ENCODE measurements at regions not wholly inside any gene's neighbourhood (a gene's known extent, or its start where the extent isn't known, plus 50 kb on each side); places are given as distances from the start of the nearest gene placed in this dataset.

DNA sequence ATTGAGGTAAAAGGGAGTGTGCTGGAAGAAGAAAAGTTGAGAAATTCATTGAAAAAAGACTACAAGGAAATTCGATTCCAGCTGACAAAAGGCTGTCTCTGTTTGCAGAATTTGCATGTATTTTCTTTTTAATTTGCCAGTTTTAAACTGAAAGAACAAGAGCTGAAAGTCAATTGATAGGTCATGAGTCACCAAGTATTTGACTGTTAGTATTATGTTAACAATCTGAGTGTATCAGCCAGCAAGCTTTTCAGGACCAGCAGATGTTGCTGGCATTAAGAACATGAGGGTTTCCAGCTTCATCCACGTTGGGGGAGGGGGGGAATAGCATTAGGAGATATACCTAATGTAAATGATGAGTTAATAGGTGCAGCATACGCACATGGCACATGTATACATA, 726.7 kb downstream of the METTL15 start:
- Histone ChIP-seq H3K36me3 (ENCODE audit: control insufficient read depth in 5 of 5, insufficient read depth in 5 of 5, low read length in 5 of 5) (no peaks in the 10 kb centered on the region), H3K4me1 (ENCODE audit: control insufficient read depth in 5 of 5, insufficient read depth in 5 of 5, low read length in 5 of 5) (no peaks in the 10 kb centered on the region), H3K27ac (ENCODE audit: low read depth, low read length) (no peak overlapping the region), H3K9ac (ENCODE audit: low read length in 5 of 5) (no peak overlapping the region), H3K4me3 (ENCODE audit: low read depth in 1 of 5, low read length in 5 of 5) (no peak overlapping the region), H3K9me3 (ENCODE audit: control insufficient read depth in 5 of 5, low read length in 5 of 5) (peaks cover 0 to 2% (median 0%) of the 10 kb centered on the region in 5 donors), H3K27me3 (ENCODE audit: control insufficient read depth in 5 of 5, insufficient read depth in 4 of 5, low read length in 5 of 5) (no peaks in the 10 kb centered on the region)

- H3K27me3 ChIP-seq (ENCODE audit: control insufficient read depth in 5 of 5, insufficient read depth in 4 of 5, low read length in 5 of 5): no peaks in the 10 kb centered on the region
- no peak overlapping the region for H3K4me3 ChIP-seq (ENCODE audit: low read depth in 1 of 5, low read length in 5 of 5)
- no peak overlapping the region for H3K27ac ChIP-seq (ENCODE audit: low read depth, low read length)
These were observed 725.5 kb downstream of the METTL15 start for GRCh38 chr11:28833670-28834069.

DNA sequence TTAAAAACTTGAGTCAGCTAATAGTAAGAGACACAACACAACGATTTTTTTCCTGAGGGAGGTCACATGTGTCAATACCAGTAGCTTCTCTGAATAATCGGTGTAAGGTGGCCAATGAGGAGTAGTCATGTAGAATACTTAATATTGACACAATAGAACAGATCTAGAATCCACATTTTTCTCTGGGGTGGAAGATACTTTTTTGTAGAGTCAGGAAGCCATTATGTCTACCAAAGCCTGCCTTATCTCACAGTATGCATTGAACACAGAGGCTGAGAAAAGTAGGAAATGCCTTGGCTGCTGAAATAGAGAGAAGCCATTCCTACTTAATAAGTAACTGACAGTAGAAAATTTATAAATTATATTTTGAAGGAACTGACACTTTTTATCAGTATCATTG, 725.0 kb downstream of the METTL15 start:
- H3K4me3 ChIP-seq (ENCODE audit: low read depth in 1 of 5, low read length in 5 of 5): no peak overlapping the region
- H3K36me3 ChIP-seq (ENCODE audit: control insufficient read depth in 5 of 5, insufficient read depth in 5 of 5, low read length in 5 of 5): no peaks in the 10 kb centered on the region
- no peaks in the 10 kb centered on the region for H3K4me1 ChIP-seq (ENCODE audit: control insufficient read depth in 5 of 5, insufficient read depth in 5 of 5, low read length in 5 of 5)
- H3K27ac ChIP-seq (ENCODE audit: low read depth, low read length): no peak overlapping the region
- H3K9ac ChIP-seq (ENCODE audit: low read length in 5 of 5): no peak overlapping the region
- no peaks in the 10 kb centered on the region for H3K27me3 ChIP-seq (ENCODE audit: control insufficient read depth in 5 of 5, insufficient read depth in 4 of 5, low read length in 5 of 5)
- peaks cover 0 to 2% (median 0%) of the 10 kb centered on the region in 5 donors for H3K9me3 ChIP-seq (ENCODE audit: control insufficient read depth in 5 of 5, low read length in 5 of 5)

More at GRCh38 chr11:28833670-28834069, 725.5 kb downstream of the METTL15 start:
- no peaks in the 10 kb centered on the region for H3K4me1 ChIP-seq (ENCODE audit: control insufficient read depth in 5 of 5, insufficient read depth in 5 of 5, low read length in 5 of 5)
- no peak overlapping the region for H3K9ac ChIP-seq (ENCODE audit: low read length in 5 of 5)
- no peaks in the 10 kb centered on the region for H3K36me3 ChIP-seq (ENCODE audit: control insufficient read depth in 5 of 5, insufficient read depth in 5 of 5, low read length in 5 of 5)
- peaks cover 0 to 2% (median 0%) of the 10 kb centered on the region in 5 donors for H3K9me3 ChIP-seq (ENCODE audit: control insufficient read depth in 5 of 5, low read length in 5 of 5)

DNA sequence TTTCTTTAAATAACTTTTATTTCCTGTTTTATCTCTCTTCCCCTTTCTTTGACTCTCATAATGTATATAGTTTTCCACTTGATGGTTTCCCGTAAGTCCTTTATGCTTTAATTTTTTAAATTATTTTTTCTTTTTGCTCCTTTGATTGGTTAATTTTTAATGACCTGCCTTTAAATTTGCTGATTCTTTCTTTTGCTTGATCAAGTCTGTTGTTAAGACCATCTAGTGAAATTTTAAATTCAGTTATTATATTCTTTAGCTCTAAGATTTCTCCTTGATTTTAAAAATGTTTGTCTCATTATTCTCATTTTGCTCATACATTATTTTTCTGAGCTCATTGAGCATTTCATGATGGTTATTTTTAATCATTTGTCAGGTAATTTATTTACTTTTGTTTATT, 718.6 kb downstream of the METTL15 start:
- H3K4me1 ChIP-seq (ENCODE audit: control insufficient read depth in 5 of 5, insufficient read depth in 5 of 5, low read length in 5 of 5): no peaks in the 10 kb centered on the region
- H3K27ac ChIP-seq (ENCODE audit: low read depth, low read length): no peak overlapping the region
- no peak overlapping the region for H3K9ac ChIP-seq (ENCODE audit: low read length in 5 of 5)
- H3K4me3 ChIP-seq (ENCODE audit: low read depth in 1 of 5, low read length in 5 of 5): no peak overlapping the region
- no peaks in the 10 kb centered on the region for H3K27me3 ChIP-seq (ENCODE audit: control insufficient read depth in 5 of 5, insufficient read depth in 4 of 5, low read length in 5 of 5)
- H3K36me3 ChIP-seq (ENCODE audit: control insufficient read depth in 5 of 5, insufficient read depth in 5 of 5, low read length in 5 of 5): no peaks in the 10 kb centered on the region
- peaks cover 0 to 7% (median 5%) of the 10 kb centered on the region in 5 donors for H3K9me3 ChIP-seq (ENCODE audit: control insufficient read depth in 5 of 5, low read length in 5 of 5)

DNA sequence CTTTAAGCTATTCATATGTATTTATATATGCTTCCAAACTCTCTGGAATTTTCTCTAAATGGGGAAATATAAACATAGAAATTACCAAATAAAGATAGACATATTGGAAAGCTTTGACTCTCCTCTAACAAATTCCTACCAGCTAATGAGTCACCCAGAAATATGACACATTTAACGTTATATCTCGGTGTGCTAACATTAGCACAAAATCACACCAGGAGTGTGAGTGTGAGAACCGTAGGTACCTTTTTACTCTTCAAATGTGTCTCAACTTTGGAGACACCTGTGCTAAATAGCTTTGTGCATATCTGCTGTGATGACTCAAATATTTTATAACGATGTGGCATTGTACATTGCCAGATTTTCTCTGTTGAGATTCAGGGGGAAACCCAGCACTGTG, 714.4 kb downstream of the METTL15 start:
- Histone ChIP-seq H3K4me1 (ENCODE audit: control insufficient read depth in 5 of 5, insufficient read depth in 5 of 5, low read length in 5 of 5) (no peaks in the 10 kb centered on the region), H3K27me3 (ENCODE audit: control insufficient read depth in 5 of 5, insufficient read depth in 4 of 5, low read length in 5 of 5) (no peaks in the 10 kb centered on the region), H3K9ac (ENCODE audit: low read length in 5 of 5) (no peak overlapping the region), H3K36me3 (ENCODE audit: control insufficient read depth in 5 of 5, insufficient read depth in 5 of 5, low read length in 5 of 5) (no peaks in the 10 kb centered on the region), H3K9me3 (ENCODE audit: control insufficient read depth in 5 of 5, low read length in 5 of 5) (peaks cover 0 to 6% (median 2%) of the 10 kb centered on the region in 5 donors), H3K4me3 (ENCODE audit: low read depth in 1 of 5, low read length in 5 of 5) (no peak overlapping the region), H3K27ac (ENCODE audit: low read depth, low read length) (no peak overlapping the region)

DNA sequence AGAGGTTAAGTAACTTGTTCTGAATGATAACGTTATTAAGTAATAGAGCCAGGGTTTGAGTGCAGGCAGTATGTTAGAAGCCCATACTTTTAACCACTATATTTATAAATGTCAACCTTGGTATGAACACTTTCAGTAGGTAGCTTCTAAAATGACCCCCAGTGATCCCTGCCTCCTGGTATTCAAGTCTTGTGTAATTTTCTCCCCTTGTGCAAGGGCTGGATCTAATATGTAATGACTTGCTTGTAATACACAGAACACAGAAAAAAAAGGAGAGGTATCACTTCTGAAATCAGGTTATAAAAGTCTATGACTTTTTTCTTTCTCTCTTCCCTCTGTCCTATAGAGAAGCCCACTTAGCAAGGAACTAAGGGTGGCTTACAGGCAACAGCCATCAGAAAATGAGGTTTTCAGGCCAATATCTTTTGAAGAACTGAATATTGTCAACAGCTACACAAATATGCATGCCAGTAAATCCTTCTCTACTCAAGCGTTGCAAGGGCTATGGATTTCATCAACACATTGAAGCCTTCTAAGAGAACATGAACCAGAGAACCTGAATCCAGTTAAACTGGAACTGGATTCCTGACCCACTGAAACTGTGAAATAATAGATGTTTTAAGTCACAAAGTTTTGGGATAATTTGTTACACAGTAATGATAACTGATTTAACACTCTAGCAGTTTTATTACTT, 712.3 kb downstream of the METTL15 start:
- Histone ChIP-seq H3K27me3 (ENCODE audit: control insufficient read depth in 5 of 5, insufficient read depth in 4 of 5, low read length in 5 of 5) (no peaks in the 10 kb centered on the region), H3K9me3 (ENCODE audit: control insufficient read depth in 5 of 5, low read length in 5 of 5) (no peaks in the 10 kb centered on the region), H3K4me3 (ENCODE audit: low read depth in 1 of 5, low read length in 5 of 5) (no peak overlapping the region), H3K9ac (ENCODE audit: low read length in 5 of 5) (no peak overlapping the region), H3K27ac (ENCODE audit: low read depth, low read length) (no peak overlapping the region), H3K4me1 (ENCODE audit: control insufficient read depth in 5 of 5, insufficient read depth in 5 of 5, low read length in 5 of 5) (no peaks in the 10 kb centered on the region), H3K36me3 (ENCODE audit: control insufficient read depth in 5 of 5, insufficient read depth in 5 of 5, low read length in 5 of 5) (no peaks in the 10 kb centered on the region)

GRCh38 chr11:28819741-28820140, 711.6 kb downstream of the METTL15 start:
- Histone ChIP-seq H3K4me3 (ENCODE audit: low read depth in 1 of 5, low read length in 5 of 5) (no peak overlapping the region), H3K36me3 (ENCODE audit: control insufficient read depth in 5 of 5, insufficient read depth in 5 of 5, low read length in 5 of 5) (no peaks in the 10 kb centered on the region)

DNA sequence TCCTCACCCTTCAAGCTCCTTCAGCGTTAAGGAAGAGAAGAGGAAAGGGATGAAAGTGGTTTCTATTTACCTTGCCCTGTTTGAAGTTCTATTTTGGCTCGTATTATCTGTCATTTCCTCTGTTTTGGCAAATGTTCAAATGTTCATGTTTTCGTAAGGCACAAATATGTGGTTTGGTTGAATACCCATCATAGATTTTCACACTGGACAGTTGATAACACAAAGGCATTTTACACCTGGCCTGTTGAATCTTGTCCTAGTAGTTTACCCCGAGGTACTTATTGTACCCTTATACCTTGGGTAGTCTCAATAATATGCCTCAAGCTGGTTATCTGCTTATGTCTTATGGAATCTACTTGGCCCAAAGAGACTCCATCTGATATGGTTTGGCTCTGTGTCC, 706.9 kb downstream of the METTL15 start:
- no peaks in the 10 kb centered on the region for H3K4me1 ChIP-seq (ENCODE audit: control insufficient read depth in 5 of 5, insufficient read depth in 5 of 5, low read length in 5 of 5)
- H3K9me3 ChIP-seq (ENCODE audit: control insufficient read depth in 5 of 5, low read length in 5 of 5): no peaks in the 10 kb centered on the region
- H3K27me3 ChIP-seq (ENCODE audit: control insufficient read depth in 5 of 5, insufficient read depth in 4 of 5, low read length in 5 of 5): no peaks in the 10 kb centered on the region
- H3K36me3 ChIP-seq (ENCODE audit: control insufficient read depth in 5 of 5, insufficient read depth in 5 of 5, low read length in 5 of 5): no peaks in the 10 kb centered on the region
- H3K27ac ChIP-seq (ENCODE audit: low read depth, low read length): no peak overlapping the region
- H3K9ac ChIP-seq (ENCODE audit: low read length in 5 of 5): no peak overlapping the region
- H3K4me3 ChIP-seq (ENCODE audit: low read depth in 1 of 5, low read length in 5 of 5): no peak overlapping the region

More at GRCh38 chr11:28819741-28820140, 711.6 kb downstream of the METTL15 start:
- H3K9ac ChIP-seq (ENCODE audit: low read length in 5 of 5): no peak overlapping the region
- no peaks in the 10 kb centered on the region for H3K4me1 ChIP-seq (ENCODE audit: control insufficient read depth in 5 of 5, insufficient read depth in 5 of 5, low read length in 5 of 5)
- H3K27ac ChIP-seq (ENCODE audit: low read depth, low read length): no peak overlapping the region
- H3K27me3 ChIP-seq (ENCODE audit: control insufficient read depth in 5 of 5, insufficient read depth in 4 of 5, low read length in 5 of 5): no peaks in the 10 kb centered on the region
- no peaks in the 10 kb centered on the region for H3K9me3 ChIP-seq (ENCODE audit: control insufficient read depth in 5 of 5, low read length in 5 of 5)

DNA sequence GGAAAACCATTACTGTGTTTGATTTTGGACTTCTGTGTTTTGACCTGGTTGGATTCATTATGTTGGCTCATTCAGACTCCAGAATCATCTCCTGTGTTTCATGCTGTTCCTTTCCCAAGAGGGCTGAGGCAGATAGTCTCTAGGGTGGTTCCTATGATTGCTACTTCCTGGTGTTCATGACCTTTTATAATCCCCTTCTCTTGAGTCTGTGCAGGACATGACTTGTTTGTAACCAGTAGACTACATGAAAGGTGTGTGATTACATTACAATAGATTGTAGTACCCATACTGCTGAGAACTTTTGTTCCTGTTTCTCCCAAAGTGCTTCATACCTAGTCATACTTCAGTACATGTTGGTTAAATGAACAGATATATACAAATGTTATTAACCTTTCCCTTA, 700.6 kb downstream of the METTL15 start:
- no peaks in the 10 kb centered on the region for H3K36me3 ChIP-seq (ENCODE audit: control insufficient read depth in 5 of 5, insufficient read depth in 5 of 5, low read length in 5 of 5)
- no peaks in the 10 kb centered on the region for H3K4me1 ChIP-seq (ENCODE audit: control insufficient read depth in 5 of 5, insufficient read depth in 5 of 5, low read length in 5 of 5)
- H3K27me3 ChIP-seq (ENCODE audit: control insufficient read depth in 5 of 5, insufficient read depth in 4 of 5, low read length in 5 of 5): no peaks in the 10 kb centered on the region
- no peak overlapping the region for H3K27ac ChIP-seq (ENCODE audit: low read depth, low read length)
- H3K4me3 ChIP-seq (ENCODE audit: low read depth in 1 of 5, low read length in 5 of 5): no peak overlapping the region
- H3K9me3 ChIP-seq (ENCODE audit: control insufficient read depth in 5 of 5, low read length in 5 of 5): no peaks in the 10 kb centered on the region
- H3K9ac ChIP-seq (ENCODE audit: low read length in 5 of 5): no peak overlapping the region

- Histone ChIP-seq H3K27me3 (ENCODE audit: control insufficient read depth in 5 of 5, insufficient read depth in 4 of 5, low read length in 5 of 5) (no peaks in the 10 kb centered on the region), H3K4me3 (ENCODE audit: low read depth in 1 of 5, low read length in 5 of 5) (no peak overlapping the region), H3K4me1 (ENCODE audit: control insufficient read depth in 5 of 5, insufficient read depth in 5 of 5, low read length in 5 of 5) (no peaks in the 10 kb centered on the region), H3K27ac (ENCODE audit: low read depth, low read length) (no peak overlapping the region), H3K9ac (ENCODE audit: low read length in 5 of 5) (no peak overlapping the region), H3K9me3 (ENCODE audit: control insufficient read depth in 5 of 5, low read length in 5 of 5) (no peaks in the 10 kb centered on the region), H3K36me3 (ENCODE audit: control insufficient read depth in 5 of 5, insufficient read depth in 5 of 5, low read length in 5 of 5) (no peaks in the 10 kb centered on the region)
These were observed 691.1 kb downstream of the METTL15 start for GRCh38 chr11:28799316-28799715.

Measured in subcutaneous abdominal adipose tissue (tissue), 5 donors.